Esophagus squamous epithelium (tissue), 5 donors: ENCODE measurements at regions not wholly inside any gene's neighbourhood (a gene's known extent, or its start where the extent isn't known, plus 50 kb on each side); places are given as distances from the start of the nearest gene placed in this dataset.

ENCODE experiments used
- DNase-seq: peaks from one replicate; lab custom pipeline; 2025; lab: John Stamatoyannopoulos, UW
- H3K27ac ChIP-seq, 4 donors: fragments of 200-600 bp; sonication (generic); one replicate each; pipeline ENCODE4 v1.5.1; 2016 to 2019; ENCODE audit warnings: mild to moderate bottlenecking in 1 of 4
- H3K27me3 ChIP-seq, 4 donors: fragments of 200-600 bp; sonication (generic); 1 replicate in 3 of 4; 2 replicates in 1 of 4; pipeline versions ENCODE4 v1.5.1 to v1.6.0; 2017 to 2021; ENCODE audit warnings: antibody characterized with exemption in 1 of 4
- H3K36me3 ChIP-seq, 3 donors: fragments of 200-600 bp; sonication (generic); one replicate each; pipeline ENCODE4 v1.5.1; 2016 to 2019
- H3K4me1 ChIP-seq, 3 donors: fragments of 200-600 bp; sonication (generic); one replicate each; pipeline ENCODE4 v1.5.1; 2017 to 2019
- H3K4me3 ChIP-seq, 4 donors: fragments of 200-600 bp; sonication (generic); 1 replicate in 3 of 4; 2 replicates in 1 of 4; pipeline ENCODE4 v1.5.1; 2016 to 2019; ENCODE audit warnings: mild to moderate bottlenecking in 2 of 4, moderate library complexity in 1 of 4
- H3K9me3 ChIP-seq, 3 donors: fragments of 200-600 bp; sonication (generic); one replicate each; pipeline ENCODE4 v1.5.1; 2016 to 2019
- CTCF ChIP-seq, 6 experiments: fragments of 450-650 bp in 4 of 6; fragments of 200-600 bp in 2 of 6; sonication (generic) in 2 of 6; IDR thresholded peaks; one replicate each; pipeline ENCODE4 v1.5.1; 2016 to 2019; ENCODE audit warnings: antibody characterized with exemption in 6 of 6, mild to moderate bottlenecking in 4 of 6, moderate library complexity in 4 of 6
- POLR2A ChIP-seq, 4 donors: fragments of 450-650 bp; IDR thresholded peaks; one replicate each; pipeline ENCODE4 v1.6.1; 2017; ENCODE audit warnings: antibody characterized with exemption in 4 of 4, mild to moderate bottlenecking in 4 of 4, moderate library complexity in 3 of 4
- WGBS, 2 donors: methylation state at CpG; one replicate each; pipeline ENCODE4 v1.1.5; 2018; 5-methylcytosine and 5-hydroxymethylcytosine counted together
- intact Hi-C: fragments of 100-400 bp; cut with DNase I; formaldehyde crosslinking; loops from one replicate; pipeline ENCODE4 v1.15.0; 2022
- donor health status: DM: yes; HTN: yes; CAD: no.

GRCh38 chr12:102690253-102690652, 209.9 kb upstream of the IGF1 start:
- intact Hi-C loops, result no loop called here
- Histone ChIP-seq H3K4me1 (no peaks in the 10 kb centered on the region), H3K9me3 (no peaks in the 10 kb centered on the region), H3K27me3 (no peaks in the 10 kb centered on the region), H3K27ac (no peak overlapping the region), H3K36me3 (no peaks in the 10 kb centered on the region), H3K4me3 (no peak overlapping the region)
- DNase-seq, result no peak
- no peak for TF ChIP-seq CTCF (IDR thresholded peaks at IDR 0.05)
- TF ChIP-seq POLR2A (IDR thresholded peaks at IDR 0.05), result no peak
- WGBS, 2 donors, result 66 to 82% methylated on average over 2 of the region's 2 CpGs

- H3K4me1 ChIP-seq, result no peaks in the 10 kb centered on the region
- H3K4me3 ChIP-seq, result no peak overlapping the region
- WGBS, 2 donors, result 70 to 90% methylated on average over 3 of the region's 3 CpGs
- no peaks in the 10 kb centered on the region for H3K27me3 ChIP-seq
- intact Hi-C loops, result no loop called here
- DNase-seq, result no peak
- no peak overlapping the region for H3K27ac ChIP-seq
- no peaks in the 10 kb centered on the region for H3K9me3 ChIP-seq
- TF ChIP-seq CTCF (IDR thresholded peaks at IDR 0.05), result no peak
- H3K36me3 ChIP-seq, result no peaks in the 10 kb centered on the region
These were observed 209.3 kb upstream of the IGF1 start for GRCh38 chr12:102689701-102690100.

- Histone ChIP-seq H3K4me1 (no peaks in the 10 kb centered on the region), H3K4me3 (no peak overlapping the region), H3K27me3 (no peaks in the 10 kb centered on the region), H3K36me3 (no peaks in the 10 kb centered on the region), H3K27ac (no peak overlapping the region), H3K9me3 (no peaks in the 10 kb centered on the region)
- TF ChIP-seq CTCF (IDR thresholded peaks at IDR 0.05) (no peak), POLR2A (IDR thresholded peaks at IDR 0.05) (no peak)
- 64 to 80% methylated on average over 1 of the region's 1 CpG for WGBS, 2 donors
- no peak for DNase-seq
- intact Hi-C loops, result no loop called here
These were observed 207.2 kb upstream of the IGF1 start for GRCh38 chr12:102687523-102687922.

GRCh38 chr12:102685841-102686240, 205.5 kb upstream of the IGF1 start:
- Histone ChIP-seq H3K4me1 (no peaks in the 10 kb centered on the region), H3K36me3 (no peaks in the 10 kb centered on the region), H3K9me3 (no peaks in the 10 kb centered on the region), H3K4me3 (no peak overlapping the region), H3K27me3 (no peaks in the 10 kb centered on the region), H3K27ac (no peak overlapping the region)
- intact Hi-C loops, result no loop called here
- DNase-seq, result no peak
- TF ChIP-seq CTCF (IDR thresholded peaks at IDR 0.05) (no peak), POLR2A (IDR thresholded peaks at IDR 0.05) (no peak)
- 83 to 85% methylated on average over 4 of the region's 4 CpGs for WGBS, 2 donors

GRCh38 chr12:102685172-102685571, 204.8 kb upstream of the IGF1 start:
- 91 to 96% methylated on average over 2 of the region's 2 CpGs for WGBS, 2 donors
- DNase-seq, result no peak
- no peaks in the 10 kb centered on the region for H3K9me3 ChIP-seq
- no peak overlapping the region for H3K27ac ChIP-seq
- no peaks in the 10 kb centered on the region for H3K4me1 ChIP-seq
- intact Hi-C loops, result no loop called here
- H3K4me3 ChIP-seq, result no peak overlapping the region
- no peaks in the 10 kb centered on the region for H3K36me3 ChIP-seq
- TF ChIP-seq CTCF (IDR thresholded peaks at IDR 0.05) (no peak), POLR2A (IDR thresholded peaks at IDR 0.05) (no peak)
- H3K27me3 ChIP-seq, result no peaks in the 10 kb centered on the region
